ENCODE measurements at regions not wholly inside any gene's neighbourhood (a gene's known extent, or its start where the extent isn't known, plus 50 kb on each side); places are given as distances from the start of the nearest gene placed in this dataset.
A peak's percentile ranks its signal among the peaks of the same experiment; 100 is the strongest.

- TF ChIP-seq CTCF (conservative IDR thresholded peaks at IDR 0.05; ENCODE audit: control insufficient read depth, insufficient read depth, low read depth, low read length), result no peak
Measured at GRCh38 chr5:94081088-94081487, 339.7 kb upstream of the POU5F2 start.

GRCh38 chr5:94080390-94080789, 339.0 kb upstream of the POU5F2 start:
- no peak for TF ChIP-seq CTCF (conservative IDR thresholded peaks at IDR 0.05; ENCODE audit: control insufficient read depth, insufficient read depth, low read depth, low read length)
- H3K4me3 ChIP-seq (ENCODE audit: control insufficient read depth, low read depth, low read length), result no peak overlapping the region
- no peak for DNase-seq (ENCODE audit: low read depth)

More at GRCh38 chr5:94081088-94081487, 339.7 kb upstream of the POU5F2 start:
- H3K4me3 ChIP-seq (ENCODE audit: control insufficient read depth, low read depth, low read length), result no peak overlapping the region
- DNase-seq (ENCODE audit: low read depth), result no peak

GRCh38 chr5:94072116-94072515, 330.7 kb upstream of the POU5F2 start:
- peak; percentile 41 for DNase-seq (ENCODE audit: low read depth)
- H3K4me3 ChIP-seq (ENCODE audit: control insufficient read depth, low read depth, low read length), result no peak overlapping the region
- no peak for TF ChIP-seq CTCF (conservative IDR thresholded peaks at IDR 0.05; ENCODE audit: control insufficient read depth, insufficient read depth, low read depth, low read length)

DNA sequence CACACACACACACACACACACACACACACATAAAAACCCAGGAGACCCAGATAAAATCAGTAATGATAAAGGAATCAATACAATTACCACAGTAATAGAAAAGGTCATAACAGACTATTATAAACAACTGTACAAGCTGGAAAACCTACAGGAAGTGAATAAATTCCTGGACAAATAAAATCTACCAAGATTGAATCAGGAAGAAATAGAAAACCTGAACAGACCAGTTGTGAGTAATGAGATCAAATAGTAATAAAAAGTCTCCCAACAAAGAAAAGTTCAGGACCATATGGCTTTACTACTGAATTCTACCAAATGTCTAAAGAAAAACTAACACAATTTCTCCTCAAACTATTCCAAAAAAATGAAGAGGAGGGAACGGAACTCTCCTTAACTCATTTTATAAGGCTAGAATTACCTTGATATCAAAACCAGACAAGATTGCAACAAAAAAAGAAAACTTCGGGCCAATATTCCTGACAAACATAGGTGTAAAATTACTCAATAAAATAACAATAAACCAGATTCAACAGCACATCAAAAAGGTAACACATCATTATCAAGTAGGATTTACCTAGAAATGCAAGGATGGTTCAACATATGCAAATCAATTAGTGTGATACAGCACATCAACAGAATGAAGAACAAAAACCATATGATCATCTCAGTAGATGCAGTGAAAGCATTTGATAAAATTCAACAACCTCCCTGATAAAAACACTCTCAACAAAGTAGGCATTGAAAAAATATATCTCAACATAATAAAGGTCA, 325.2 kb upstream of the POU5F2 start:
- H3K4me3 ChIP-seq (ENCODE audit: control insufficient read depth, low read depth, low read length), result no peak overlapping the region
- no peak for DNase-seq (ENCODE audit: low read depth)
- no peak for TF ChIP-seq CTCF (conservative IDR thresholded peaks at IDR 0.05; ENCODE audit: control insufficient read depth, insufficient read depth, low read depth, low read length)

- H3K4me3 ChIP-seq (ENCODE audit: control insufficient read depth, low read depth, low read length), result no peak overlapping the region
- no peak for DNase-seq (ENCODE audit: low read depth)
- TF ChIP-seq CTCF (conservative IDR thresholded peaks at IDR 0.05; ENCODE audit: control insufficient read depth, insufficient read depth, low read depth, low read length), result no peak
Measured at GRCh38 chr5:94064025-94064424, 322.6 kb upstream of the POU5F2 start.

DNA sequence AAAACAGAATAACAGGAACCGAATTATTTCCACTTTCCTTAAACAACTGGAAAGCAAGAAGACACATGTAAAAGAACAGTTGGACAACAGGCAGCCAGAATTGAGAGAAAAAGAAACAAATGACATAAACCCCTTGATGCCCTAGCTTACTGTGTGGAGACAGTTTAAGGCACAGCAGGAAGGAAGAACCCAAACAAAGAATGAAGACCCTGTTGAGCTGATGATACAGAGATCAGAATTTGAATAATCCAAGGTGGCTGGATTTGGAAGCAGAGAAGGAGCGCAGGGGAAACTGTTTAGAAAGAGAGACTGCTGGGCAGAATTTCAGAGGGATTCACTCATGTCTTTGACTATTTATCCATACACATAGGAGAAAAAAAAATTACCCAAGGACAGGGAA, 316.3 kb upstream of the POU5F2 start:
- H3K4me3 ChIP-seq (ENCODE audit: control insufficient read depth, low read depth, low read length), result no peak overlapping the region
- no peak for DNase-seq (ENCODE audit: low read depth)
- TF ChIP-seq CTCF (conservative IDR thresholded peaks at IDR 0.05; ENCODE audit: control insufficient read depth, insufficient read depth, low read depth, low read length), result no peak

Data from fibroblast of mammary gland (primary cell).